DMS53 treated with DMSO at 0.1 percent for 48 hours (cell line): ENCODE measurements at regions not wholly inside any gene's neighbourhood (a gene's known extent, or its start where the extent isn't known, plus 50 kb on each side); places are given as distances from the start of the nearest gene placed in this dataset.

Experiments used
- DNase-seq: peaks from one replicate; lab custom pipeline; 2025; ENCODE audit not compliant: unreplicated experiment; lab: John Stamatoyannopoulos, UW

DNA sequence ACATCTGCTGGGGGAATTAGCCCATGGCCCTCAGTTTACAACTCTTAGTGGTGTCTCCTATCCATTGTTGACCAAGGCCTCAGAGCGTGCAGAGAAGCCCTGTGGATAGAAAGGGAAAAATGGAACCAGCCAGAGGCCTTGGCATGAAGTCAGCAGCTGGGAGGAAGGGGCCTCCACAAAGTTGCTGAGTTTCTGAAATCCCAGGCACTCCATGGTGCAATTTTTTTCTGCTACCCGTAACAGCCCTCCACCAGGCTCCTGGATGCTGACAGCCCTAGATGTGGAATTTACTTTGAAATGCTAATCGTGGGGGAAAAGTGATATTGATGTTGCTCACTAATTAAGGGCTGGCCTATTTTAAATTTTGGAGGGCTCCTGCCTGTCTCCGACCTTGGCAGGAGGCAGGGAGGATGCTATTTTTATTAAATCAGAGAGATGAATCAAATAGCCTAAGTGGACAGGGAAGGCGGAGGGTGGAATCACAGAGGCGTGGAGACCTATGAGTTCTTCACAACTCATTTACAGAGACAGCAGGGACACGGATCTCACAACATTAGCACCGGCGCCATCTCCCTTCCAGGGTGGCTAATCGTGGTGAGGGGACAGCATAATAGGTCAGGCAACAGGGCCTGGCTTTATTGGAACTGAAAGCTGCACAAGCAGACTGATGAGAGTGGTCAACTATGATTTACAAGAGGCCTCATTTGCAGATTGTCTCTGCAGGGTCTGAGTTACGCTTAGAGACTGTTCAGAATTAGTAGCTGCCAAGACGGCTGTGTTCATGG lies 99.8 kb upstream of the WSCD2 start:
- no peak for DNase-seq

DNA sequence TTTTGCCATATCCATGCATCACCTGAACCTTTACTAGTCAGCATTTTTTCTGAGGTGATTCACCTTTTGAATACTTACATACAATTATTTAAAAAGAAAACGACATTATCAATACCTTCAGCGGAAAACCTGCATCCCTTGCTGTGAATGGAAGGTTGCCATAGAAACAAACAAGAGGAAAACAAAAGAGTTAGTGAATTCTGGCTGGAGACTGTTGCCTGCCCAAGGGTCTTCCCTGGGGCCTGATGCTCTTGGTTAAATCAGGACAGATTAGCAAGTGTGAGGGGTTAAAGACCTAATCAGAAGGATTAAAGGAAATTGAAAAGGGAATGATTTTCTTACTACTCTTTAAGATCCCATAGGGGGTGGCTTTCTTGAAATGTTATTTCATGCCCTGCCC lies 96.0 kb upstream of the WSCD2 start:
- no peak for DNase-seq

DNA sequence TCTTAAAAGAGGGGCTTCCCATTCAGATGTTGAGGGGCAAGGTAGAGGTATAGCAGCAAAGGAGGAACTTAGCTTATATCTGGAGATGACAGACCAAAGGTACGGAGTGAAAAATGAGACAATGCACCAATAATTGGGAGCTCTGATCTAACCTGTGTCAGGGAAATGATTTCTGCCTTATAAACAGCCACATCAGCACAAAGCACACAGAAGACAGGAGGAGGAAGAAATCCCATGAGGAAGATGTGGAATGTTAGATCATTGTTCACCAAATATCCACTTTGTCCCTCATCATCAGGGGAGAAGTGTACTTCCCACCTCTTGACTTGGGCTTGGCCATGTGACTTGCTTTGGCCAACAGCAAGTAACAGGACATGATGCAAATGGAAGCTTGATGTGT lies 93.7 kb upstream of the WSCD2 start:
- DNase-seq = no peak

DNA sequence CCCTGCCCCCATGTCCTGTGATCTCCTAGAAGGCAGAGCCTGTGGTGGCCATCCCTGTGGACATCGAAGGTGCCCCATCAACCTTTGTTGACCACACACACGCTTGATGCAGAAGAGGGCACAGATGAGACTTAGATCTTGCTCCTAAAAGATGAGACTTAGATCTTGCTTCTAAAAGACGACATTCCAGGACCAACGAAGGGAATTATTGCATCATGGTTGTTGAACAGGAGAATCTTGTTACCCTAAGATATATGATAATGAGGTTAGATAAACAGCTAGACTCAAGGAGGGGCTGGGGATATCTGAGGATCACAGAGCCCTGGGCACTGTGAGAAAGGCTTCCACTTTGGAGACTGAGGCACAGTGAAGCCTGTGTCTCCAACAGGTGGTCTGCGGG lies 91.1 kb upstream of the WSCD2 start:
- no peak for DNase-seq

DNA sequence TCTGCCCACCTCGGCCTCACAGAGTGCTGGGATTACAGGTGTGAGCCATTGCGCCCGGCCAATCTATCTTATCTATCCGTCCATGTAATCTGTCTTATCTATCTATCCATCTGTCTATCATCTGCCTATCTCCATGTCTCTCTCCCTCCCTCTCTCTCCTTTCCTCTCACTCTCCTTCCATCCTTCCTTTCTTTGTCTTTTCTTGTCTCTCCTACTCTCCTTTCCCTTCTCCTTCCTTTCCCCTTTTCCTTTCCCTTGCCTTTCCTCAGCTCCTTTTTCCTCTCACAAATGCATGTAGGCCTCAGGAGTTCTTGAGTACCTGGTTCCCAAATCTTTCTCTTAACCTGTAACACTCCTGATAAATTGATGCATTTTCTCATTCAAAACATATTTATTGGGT lies 89.3 kb upstream of the WSCD2 start:
- no peak for DNase-seq

DNA sequence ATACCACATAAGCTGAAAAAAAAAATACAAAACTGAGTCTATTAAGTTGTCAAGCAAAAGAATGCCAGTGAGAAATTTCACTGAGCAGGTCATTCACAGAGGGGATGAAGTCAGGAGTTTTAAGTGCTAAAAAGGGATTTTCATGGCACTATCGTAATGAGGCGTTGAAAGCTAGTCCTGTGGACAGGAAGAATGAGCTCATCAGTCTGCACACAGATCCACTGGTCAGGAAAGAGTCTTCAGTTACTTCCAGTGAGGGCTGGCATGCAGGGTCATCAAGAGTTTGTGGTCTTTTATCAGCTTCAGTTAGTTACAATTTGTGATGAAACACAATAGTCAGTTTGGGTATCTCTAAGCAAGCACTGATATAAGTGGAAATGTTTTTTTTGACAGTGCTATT lies 88.1 kb upstream of the WSCD2 start:
- no peak for DNase-seq

DNA sequence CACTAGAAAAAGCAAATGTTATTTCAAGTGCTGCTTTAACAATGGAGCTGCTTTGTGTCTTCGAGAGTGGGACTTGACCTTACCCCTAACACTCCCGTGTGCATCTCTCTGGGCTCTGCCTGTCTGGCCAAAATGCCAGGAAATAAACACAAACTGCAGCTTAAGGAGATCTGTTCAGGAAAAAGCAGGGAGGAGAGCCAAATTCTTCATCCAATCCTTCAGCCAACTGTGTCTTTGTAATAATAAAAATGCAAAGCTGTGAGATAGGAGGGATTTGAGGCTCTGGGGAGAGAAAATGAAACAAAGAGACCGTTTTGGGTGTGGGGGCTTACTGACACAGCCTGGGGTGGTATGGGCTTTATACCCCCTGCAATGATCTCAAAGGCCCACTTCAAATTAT lies 85.8 kb upstream of the WSCD2 start:
- no peak for DNase-seq

DNA sequence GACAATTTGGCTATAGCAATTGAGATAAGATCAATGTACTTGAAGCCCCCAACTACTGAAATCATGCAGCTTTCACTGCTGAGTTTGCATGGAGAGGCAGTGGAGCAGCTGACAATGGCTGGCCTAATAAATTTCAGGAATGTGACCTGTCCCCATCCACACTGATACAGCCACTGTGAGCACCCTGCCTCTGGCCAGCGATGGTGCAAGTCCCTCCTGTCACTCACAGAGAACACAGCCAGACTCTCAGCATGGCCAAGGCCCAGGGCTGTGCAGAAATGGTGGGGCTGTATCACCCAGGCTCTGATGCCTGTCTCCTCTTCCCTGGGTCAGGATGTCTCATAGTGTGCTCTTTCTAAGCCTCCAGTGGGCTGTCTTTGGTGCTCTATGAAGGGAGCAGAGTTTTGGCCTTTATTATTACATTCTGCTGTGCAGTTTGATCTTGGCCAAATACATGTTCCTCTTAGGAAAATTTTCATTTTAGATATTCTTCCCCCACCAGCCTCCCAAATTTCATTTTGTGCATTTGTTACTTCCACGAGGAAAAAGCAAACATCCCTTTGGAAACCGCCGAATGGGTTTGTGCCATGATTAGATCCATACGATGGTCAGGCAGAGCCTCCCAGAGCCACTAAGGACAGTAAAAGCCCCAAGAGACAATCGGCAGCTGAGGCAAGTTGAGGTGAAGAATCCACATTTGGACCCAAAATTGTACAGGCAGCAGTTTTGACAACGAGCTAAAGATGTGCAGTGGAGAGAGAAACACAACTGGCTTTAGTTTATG lies 85.1 kb upstream of the WSCD2 start:
- DNase-seq = no peak

DNA sequence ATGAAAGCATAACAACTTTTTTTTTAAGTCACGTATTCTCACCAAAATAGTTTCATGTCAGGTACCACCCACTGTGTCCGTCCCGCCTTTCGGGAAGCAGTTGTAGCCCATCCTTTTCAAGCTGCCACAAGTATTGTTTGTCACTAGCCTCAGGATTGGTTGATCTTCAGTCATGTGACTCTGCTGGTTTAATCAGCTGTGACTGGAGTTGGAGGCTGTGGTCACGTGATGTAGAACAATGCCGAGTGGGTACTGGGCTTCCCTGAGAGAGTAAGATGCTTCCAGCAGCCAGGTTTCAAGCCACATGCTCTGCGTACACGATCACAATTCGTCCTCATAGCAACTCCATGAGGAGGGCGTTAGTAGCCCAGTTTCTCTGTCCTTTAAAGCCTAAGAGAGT lies 83.0 kb upstream of the WSCD2 start:
- no peak for DNase-seq

DNA sequence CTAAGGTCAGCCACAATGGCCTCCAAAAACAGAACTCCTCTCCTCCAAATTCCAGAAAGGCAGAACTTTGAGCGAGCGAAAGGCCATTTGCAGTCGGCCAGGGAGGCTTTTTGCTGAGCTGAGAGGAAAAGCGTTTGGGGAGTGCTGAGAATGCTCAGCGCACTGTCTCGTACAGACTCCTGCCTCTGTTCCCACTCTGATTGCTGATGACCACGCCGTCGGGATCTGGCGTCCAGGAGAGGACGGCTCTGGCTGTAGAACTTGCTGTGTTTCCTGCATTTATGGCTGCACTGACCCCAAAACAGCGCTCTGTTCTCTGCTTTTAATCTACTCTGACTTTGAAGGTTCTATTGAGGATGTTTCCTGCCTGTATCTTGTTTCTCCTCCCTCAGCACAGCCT lies 82.4 kb upstream of the WSCD2 start:
- DNase-seq = no peak

DNA sequence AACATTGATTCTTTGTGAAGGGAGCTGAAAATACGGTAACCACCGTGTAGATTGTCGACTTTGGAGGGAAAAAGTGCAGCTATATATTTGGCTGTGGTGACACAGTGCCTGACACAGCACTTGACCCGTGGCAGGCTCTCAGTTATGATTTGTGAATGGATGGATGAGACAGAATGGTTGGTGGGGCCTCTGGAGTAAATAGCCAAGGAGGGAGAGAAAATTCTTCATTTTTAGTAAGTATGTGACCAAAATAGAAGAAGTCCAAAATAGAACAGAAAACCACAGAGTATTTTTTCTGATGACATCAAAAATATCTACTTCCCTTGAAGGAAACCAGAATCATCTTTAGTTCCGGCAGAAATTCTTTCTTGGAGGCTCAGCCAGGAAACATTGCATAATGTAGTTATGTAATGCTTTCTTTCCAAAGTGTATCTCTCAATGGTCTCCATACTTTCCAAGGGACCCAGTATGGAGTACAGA lies 82.0 kb upstream of the WSCD2 start:
- no peak for DNase-seq

DNA sequence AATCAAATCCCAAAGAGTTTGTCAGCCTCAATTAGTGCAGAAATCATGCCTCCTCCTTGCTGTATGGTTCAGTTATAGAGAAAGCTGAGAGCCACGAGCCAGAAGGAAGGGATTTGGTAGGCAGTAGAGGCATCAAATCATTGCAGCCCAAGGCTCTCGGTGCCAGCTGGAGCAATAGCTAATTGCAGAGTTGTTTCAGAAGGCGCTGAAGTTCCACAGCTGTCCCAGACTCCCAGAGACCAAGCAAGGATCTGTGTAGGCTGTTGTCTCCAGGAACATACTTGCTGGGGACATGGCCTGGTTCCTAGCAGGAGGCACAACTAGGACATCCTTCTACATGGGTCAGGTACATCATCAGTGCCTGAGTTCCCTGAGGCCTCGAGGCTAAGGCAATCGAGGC lies 80.4 kb upstream of the WSCD2 start:
- DNase-seq = no peak

DNA sequence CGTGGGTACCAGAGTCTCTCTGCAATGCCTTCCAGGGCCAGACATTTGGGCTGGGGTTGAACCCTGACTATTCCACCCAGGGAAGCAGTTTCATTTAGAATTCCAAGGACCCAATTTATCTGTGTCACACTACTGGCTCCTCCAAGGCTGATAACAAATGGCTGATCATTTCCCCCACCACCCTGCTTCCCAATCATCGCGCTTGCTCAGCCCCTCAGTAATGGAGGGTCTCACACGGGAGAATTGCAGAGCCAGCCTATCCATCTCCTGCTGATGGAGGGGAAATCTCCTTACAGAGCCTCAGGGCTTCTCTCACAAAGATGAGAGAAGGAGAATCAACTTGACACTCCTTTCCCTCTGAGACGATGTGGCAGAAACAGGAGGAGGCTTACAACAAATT lies 78.4 kb upstream of the WSCD2 start:
- DNase-seq = no peak

DNA sequence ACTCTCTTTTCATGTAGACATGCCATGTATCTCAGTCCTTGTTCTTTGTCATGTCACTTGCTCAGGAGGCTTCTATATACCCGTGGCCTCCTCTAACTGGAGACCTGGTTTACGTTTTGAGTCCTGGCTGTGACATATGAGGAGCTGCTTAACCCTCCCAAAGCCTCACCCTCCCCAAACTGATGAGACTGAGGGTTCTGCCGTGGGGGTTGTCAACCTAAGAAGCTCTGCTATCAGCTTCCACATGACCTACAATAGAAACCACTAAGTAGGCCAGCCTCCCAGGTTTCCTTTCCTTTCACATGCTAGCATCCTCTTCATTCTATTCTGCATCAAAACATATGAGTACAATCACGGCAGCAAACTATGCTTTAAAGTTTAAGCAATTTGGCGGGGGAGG lies 76.8 kb upstream of the WSCD2 start:
- no peak for DNase-seq

DNA sequence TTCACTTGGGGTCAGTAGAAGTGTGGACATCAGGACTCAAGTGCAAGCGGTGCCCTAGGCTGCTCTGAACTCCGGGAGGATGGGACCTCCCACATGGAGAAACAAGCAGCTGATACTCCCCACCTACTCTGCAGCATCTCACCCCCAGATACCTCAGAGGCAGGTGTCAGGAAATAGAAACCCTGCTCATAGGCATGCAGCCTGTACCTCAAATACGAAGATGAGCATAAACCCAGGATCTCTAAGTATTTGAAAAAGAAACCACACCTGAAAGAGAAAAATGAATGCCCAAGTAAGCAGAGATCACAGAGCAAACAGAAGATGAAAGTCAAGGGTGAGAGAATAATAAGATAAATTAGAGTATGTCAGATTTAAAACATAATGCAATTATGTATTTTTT lies 75.6 kb upstream of the WSCD2 start:
- no peak for DNase-seq

DNA sequence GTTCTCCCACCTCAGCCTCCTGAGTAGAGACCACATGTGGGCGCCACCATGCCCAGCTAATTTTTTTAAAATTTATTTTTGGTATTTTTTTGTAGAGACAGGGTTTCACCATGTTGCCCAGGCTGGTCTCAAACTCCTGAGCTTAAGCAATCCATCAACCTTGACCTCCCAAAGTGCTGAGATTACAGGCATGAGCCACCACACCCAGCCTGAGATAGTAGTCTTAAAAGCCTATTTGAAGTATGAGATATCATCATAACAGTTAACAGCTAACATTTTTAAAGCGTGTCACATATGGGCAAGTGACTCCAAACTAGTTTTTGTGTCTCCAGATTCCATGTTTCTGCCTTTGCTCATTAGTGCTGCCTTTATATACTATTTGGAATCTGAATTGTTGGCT lies 74.6 kb upstream of the WSCD2 start:
- DNase-seq = no peak

DNA sequence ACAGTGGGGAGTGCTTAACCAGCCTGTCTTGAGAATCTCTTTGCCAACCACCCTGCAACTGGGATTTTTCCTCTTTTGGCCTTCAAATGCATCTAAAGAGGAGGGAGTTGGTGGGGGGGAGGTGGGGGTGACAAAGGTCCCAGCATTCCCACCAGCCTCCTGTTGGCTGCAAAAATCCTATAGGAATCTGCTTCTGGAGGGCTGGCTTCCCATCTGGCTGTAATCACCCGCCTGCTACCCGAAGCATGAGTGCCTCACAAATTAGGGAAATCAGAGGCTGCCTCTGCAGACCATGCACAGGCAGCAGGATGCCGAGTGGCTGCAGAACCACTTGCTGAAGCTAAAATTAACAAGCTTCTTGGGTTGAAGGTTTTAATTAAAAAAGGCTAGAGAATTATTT lies 73.9 kb upstream of the WSCD2 start:
- no peak for DNase-seq

DNA sequence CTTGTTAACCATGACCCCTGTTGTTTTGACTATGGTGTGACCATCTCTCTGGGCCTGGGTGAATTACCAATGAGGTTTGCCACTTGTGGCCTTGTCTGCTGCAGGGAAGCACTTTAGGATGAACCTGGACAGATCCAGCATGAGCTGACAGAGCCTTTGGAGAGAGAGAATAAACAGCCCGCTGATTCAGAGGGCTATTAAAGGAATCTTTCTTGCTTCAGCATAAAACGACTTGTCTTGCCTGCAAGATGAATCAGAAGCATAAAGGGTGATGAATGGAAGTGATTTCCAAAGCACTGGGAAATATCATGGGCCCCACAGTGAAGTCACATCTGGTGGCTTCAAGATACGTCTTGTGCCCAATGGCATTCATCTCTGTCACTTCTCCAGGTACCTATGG lies 69.0 kb upstream of the WSCD2 start:
- no peak for DNase-seq

DNA sequence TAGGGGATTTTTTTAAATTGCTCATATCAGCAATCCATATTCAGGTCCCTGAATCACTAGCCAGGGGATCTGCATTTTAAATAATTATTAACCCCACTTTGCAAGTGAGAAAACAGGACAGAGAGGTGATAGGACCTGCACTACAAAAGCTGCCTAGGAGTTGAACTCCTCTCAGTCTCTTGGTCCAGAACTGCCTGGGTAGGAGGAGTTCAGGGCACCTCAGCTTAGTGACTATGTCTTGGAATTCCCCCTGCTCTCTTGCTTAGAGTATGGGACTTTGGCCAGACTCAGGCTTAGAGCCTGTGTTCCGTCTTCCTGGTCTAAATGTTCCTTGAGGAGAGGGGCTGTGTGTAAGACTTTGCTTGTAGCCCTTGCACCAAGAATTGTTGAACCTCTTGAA lies 68.2 kb upstream of the WSCD2 start:
- DNase-seq = no peak

DNA sequence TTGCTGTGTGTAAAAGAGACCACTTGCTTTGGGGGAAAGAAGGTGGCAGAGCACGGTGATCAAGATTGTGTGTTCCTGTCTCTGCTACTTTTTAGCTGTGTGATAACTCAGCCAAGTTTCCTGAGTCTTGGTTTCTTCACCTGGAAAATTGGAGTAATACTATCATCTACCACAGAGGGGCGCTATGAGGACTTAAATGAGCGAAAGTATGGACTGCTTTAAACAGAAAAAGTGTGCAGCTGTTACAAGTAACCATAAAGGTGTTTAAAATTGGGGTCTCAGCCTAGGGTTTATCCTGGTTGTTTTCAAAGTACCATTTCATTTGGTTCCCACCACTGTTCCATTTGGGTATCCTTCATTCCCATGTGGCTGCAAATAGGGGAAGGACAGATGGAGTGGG lies 65.9 kb upstream of the WSCD2 start:
- DNase-seq = no peak

DNA sequence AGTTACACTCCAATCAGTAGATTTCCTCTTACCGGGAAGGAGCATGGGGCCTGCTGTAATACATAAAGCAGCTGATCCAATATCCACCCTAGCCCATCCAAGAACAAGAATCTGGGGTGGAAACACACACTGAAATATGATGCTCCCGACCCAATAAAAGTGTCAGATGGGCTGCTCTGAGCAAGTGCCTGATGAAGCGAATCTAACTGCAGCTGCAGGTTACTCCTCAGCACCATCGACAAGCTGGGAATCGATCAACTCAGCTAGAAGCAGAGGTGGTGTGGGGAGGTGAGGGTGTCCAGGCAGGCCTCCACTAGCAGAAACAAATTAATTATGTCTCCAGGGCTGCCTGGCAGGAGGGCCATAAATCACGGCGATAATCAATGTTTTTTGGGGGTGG lies 64.0 kb upstream of the WSCD2 start:
- DNase-seq = no peak
